ENCODE measurements at regions not wholly inside any gene's neighbourhood (a gene's known extent, or its start where the extent isn't known, plus 50 kb on each side); places are given as distances from the start of the nearest gene placed in this dataset.
A peak's percentile ranks its signal among the peaks of the same experiment; 100 is the strongest.

DNA sequence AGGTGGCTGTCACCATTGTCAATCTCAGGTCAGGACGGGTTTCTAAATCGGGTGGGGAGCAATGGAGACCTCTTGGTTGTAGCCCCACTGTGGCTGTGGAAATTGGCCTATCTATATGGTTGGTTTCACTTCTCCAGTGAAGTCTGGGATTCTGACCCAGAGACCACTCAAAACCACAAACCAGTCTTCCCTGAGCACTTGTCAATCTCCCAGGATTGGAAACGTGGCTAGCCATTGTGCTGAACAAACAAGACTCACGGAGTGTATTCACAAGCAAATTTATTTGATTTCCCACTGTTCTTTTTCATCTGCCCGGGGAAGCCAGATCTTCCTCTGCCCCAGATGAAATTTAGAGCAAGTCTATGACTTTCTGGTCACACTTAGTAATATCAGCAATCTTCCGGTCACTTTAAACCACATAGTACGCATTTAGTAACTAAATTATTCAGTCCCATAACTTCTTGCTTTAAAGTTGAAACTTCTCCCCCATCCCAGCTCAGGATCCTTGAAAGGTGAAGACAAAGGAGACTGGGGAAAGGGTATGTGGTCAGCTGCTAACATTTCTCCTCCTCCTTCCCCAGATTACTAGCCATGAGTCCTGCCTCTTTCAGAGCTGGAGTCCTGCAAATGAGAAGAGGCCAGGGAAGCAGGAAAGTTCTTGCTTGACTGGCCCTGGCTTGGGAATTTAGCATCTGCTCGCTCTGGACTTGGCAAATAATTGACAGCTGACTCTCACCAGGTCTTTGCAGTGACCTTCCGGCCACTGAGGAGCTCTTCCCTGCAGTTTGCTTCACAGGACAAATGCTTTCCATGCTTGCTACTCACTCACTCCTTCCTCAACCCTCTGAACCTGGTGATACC lies 123.2 kb upstream of the MAX start:
- peak; percentile 72 for DNase-seq

DNA sequence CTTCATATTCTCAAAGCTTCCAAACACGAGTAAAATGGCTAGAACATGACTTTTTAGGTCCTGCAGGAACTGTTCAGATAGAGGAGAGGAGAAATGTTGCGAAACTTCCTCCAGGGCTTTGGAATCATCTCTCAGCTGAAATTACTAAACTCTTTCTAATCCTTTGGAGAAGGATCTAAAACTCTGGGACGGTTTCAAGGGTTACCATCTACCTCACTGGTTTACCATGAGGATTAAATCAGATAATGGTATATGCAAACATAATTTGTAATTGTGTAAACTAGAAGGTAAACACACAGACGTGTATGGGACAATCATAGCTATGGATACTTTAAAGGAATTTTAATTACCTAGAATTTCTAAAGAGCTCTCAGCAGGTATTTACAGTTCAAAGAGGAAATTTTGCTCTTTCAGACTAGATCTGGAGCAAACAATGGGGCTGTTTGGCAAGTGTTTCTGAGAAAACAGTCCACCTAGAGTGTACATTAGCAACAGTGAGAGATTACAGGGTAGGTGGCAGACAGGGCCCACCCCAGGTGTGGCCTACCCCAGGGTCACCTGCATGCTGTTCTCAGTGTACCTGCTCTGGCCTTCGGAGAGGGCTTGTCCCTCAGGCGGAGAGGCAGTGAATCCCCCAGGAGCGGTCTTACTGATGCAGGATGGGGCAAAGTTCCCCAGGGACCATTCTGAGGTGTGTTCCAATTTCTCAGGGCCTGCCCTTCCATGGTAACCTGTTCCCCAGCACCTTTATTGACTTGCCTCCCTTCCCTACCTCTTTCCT lies 124.7 kb upstream of the MAX start:
- DNase-seq, result no peak

DNA sequence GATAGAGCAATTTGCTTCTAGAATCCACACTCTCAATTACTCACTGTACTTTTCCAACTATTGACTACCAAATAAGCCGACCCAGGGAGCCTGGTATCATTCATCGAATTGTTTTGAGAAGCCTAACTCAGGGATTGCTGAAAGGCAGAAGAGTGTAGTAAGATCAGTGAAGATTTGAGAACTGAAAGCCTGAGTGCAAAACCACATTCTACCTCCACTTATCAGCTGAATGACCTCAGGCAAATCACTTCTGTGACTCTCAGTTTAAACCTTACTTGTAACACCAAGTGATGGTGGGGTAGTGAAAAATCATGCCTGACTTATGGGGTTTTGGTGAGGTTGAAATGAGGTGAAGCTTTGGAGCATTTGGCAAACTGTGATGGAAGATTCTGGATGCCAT lies 126.1 kb upstream of the MAX start:
- DNase-seq, result no peak

DNA sequence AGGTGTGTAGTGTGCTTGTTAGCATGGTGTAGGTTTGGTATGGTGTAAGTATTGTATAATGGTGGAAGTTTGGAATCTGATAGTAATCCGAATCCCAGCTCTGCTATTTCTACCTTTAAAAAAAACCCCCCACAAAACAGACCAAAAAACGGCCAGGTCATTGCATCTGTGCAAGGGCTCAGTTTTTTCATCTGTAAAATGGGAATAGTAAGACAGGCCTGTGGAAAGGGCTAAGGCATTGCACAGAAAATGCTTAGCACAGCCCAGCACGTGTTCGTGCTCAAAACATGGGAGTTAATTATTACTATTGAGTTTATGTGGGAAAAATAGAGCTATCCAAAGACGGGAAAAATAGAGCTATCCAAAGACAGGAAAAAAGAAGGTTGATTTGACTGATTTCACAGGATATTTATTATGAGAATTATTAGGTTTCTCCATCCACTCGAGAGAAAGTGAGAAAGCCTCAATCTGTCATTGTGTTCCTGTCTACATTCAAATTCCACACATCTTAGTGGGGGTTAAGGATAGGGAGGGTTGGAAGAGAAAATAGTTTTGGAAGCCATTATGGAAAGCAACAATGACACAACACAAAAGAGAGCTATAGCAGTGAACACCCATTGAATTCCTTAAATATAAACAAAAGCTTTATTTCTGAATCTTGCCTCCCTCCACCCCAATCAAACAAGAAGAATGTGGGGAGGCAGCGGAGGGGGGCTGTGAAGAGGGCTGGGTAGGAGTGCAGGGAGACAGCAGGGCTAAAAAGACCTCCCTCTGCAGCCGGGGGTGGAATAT lies 126.8 kb upstream of the MAX start:
- no peak for DNase-seq

DNA sequence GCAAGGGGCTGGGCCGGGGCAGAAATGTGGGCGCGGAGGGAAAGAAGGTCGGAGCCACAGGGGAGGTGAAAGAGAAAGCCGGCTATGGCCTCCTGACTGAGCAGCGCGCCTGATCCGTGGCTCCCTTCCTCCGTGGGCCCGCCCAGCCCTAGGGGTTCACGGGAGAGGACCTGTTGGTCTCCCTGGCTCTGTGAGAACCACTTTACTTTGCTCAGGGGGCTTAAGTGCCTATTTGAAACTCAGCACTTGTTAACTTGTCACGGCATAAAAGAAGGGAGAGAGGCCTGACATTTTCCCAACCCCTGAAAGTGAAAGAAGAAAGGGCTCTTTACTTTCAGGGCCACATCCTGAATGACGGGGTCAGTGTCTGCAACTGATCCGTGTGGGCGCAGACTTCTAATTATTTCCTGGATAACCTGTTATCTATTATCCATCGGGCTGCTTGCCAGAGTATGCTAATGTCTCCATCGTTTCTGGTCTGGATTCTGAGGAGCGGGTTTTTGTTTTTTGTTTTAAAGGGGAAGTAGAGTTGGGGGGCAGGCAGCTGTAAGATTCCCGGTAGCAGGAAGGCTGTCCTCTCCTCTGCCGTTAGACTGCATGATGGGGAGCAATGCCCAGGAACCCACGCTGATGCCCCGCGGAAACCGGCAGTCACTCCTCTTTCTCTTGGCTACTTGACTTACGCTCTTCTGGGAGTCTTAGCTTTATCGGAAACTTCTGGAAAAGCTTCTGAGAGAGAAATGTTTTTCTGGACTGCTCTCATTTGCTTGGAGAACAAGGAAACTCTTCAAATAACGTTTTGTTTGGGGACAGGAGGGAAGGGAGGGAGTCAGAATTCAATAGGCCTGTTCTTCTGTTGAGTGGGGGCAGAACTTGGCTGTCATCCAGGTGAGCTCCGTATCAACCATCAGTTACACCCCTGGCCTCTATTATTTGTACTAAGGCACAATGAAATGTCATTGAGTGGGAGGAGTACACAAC lies 127.7 kb upstream of the MAX start:
- DNase-seq, result peak; percentile 98

DNA sequence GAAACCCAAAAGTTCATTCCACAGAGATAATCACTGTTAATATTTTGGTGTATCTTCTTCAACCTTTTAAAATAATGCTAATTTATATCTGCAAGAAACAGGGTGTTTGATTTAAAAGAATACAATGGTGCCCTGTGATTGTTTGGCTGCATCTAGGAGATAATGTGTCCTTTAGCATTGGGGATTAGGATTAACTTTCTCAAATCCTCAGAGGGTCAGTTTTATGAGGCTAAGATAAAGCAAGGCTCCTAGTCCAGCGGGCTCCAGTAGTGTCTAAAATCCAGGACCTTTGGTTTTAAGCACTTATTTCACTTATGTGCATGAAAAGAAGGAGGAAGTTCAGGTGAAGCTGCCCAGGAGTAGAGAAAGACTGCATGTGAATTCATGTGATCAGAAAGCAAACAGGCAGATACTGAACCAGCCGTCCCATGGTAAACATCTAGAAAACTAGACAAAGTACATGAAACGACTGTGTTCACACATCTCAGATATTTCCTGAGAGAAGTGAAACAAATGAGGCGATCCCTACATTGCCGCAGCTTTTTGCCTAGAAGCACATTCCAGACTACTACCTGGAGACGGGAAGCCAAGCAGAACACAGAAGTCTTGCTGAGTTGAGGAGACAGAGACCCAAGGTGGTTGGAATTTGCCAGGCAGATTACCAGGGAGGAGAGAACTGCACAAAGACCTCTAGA lies 129.1 kb upstream of the MAX start:
- DNase-seq, result no peak

DNA sequence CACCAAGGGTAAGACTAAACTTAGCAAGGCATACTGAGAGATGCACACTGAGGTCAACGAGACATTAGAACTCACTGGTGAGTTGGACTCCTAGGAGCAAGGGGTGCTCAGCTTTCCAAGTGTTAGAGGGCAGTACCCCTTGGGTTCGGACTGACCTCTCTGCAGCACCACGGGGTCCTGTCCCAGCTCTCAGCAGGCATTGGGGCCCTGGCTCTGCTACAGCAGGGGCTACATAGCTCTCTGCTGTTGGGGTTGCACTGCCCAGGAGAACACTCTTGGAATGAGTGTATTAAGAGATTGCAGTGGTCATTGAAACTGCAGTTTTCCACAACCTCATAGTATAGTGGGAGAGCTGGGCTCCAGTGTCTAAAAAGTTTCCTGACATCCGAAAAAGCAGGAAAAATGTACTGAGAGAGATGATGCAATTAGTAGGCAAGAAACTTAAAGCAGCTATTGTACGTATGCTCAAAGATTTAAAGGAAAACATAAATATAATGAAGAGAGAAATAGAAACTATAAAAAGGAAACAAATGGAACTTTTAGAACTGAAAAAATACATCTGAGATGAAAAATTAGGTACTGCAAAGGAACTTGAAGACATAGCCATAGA lies 132.5 kb upstream of the MAX start:
- DNase-seq, result no peak

DNA sequence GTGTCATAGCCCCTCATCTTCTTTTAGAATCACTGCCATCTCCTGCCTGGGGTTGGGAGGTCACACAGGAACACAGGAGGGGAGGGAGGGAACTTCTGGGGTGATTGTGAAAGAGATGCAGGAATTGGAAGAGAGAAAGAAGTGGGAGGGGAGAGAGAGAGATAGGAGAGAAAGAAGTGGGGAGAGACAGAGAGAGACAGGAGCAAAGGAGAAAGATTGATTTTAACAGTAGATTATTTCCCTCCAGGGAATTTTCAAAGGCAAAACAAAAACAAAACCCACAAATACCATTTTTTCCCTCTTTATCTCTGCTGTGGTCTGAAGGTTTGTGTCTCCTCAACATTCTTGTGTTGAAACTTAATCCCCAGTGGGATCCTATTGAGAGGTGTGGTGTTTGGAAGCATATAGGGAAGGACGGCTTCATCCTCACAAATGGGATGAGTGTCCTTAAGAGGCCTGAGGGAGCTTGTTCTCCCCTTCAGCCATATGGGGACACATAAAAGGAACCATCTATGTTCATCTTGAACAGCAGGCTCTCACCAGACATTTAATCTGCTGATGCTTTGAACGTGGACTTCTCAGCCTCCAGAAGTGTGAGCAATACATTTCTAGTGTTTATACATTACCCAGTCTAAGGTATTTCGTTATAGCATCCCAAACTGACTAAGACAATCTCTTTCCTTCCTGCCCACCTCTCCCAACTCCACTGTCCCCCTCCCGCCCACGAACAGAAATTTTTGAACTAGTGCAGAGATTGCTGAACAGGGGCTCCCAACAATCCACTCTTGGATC lies 134.9 kb upstream of the MAX start:
- no peak for DNase-seq

DNA sequence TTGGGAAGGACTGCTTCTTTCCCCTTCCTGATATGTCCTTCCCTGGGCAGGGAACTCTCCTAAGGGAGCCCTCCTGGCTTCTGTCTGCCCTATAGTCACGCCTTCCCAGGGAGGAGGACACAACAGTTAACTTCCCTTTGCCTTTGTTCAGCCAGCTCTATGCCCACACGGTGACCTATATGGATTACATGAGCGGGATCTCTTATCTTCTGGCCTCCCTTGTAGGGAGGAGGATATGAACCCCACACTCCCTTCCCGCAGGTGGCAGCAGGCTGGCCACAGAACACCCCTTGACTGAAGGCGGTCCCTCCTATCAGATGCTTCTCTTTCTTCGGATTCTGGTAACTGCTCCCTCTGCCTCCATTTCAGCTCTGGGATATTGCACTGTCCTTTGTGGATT lies 135.6 kb upstream of the MAX start:
- no peak for DNase-seq

DNA sequence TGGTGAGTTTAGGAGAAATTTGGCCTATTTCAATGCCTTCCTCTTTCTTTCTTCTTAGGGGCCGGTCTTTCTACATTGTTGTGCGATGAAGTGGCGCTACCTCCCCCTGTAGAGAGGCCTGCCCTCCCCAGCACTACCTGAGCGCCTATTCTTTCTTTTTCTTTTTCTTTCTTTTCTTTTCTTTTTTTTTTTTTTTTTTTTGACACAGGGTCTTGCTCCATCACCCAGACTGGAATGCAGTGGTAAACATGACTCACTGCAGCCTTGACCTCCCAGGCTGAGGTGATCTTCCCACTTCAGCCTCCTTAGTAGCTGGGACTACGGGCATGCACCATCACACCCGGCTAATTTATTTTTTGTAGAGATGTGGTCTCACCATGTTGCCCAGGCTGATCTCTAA lies 136.1 kb upstream of the MAX start:
- DNase-seq, result no peak

DNA sequence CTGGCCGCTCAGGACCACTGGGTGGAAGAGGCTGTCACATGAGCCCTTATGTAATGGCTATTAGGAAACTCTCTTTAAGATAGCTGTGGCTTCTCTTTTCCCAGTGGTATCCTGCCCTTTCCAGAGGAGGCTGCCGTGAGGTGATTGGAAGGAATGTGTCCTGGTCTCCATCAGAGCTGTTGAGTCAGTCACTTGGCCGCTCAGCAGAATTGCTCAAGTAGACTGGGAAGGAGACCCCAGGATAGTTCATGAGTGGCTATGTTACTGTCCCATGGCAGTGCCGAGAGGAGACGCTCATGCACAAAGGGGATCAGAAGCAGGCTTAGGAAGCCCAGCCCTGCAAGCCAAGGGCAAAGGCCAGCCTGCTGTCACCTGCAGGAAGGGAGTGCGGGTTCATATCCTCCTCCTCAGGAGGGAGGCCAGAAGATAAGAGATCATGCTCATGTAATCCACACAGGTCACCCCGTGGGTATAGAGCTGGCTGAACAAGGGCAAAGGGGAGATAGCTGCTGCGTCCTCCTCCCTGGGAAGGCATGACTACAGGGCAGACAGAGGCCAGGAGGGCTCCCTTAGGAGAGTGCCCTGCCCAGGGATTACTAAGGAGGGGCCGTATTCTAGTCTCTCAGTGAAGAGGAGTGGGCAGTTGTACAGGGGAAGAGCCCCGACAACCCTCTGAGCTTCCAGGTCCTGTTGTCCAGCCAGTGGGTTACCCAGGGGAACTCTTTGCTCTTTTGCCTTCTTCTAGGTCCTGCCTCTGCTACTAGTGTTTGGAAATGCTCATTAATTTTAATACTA lies 137.0 kb upstream of the MAX start:
- no peak for DNase-seq

DNA sequence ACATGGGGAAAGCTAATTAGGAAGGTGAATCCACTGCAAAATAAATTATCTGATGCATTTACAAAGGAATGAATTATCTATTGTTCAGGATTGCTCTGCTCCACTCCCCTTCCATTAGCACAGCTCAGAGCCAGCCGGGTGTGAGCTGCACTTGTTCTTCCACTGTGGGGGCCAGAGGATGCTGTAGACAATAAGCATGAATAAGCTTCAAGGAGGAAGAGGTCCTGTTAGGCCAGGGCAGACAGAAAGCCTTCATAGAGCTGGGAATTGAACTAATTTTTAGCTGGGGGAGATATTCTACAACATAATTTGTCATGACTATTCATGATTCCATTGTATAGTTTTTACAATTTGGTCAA lies 137.6 kb upstream of the MAX start:
- no peak for DNase-seq

DNA sequence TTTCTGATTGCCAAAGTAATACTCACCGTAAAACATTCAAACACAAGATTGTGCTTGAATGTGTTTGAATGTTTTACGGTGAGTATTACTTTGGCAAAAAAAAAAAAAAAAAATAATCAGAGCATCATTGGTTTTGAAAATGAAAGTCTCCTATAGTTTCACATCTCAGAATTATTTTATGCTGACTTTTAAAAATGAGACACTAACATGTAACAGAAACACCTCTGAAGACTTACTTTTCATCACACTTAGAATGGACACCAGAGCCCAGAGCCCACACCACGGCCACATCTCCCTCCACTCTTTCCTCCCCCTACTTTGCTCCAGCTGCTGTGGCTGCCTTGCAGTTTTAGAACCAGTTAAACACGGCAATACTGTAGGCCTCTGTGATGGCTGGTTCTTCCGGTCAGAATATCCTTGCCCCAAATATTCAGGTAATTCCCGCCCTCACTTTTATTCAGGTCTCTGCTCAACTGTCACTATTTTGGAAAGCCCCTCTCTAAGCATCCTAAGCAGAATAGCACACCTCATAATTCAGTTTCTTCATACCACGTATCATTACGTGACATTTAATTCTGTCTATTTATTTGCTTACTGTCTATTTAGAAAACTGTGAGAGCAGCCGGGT lies 138.9 kb upstream of the MAX start:
- no peak for DNase-seq

DNA sequence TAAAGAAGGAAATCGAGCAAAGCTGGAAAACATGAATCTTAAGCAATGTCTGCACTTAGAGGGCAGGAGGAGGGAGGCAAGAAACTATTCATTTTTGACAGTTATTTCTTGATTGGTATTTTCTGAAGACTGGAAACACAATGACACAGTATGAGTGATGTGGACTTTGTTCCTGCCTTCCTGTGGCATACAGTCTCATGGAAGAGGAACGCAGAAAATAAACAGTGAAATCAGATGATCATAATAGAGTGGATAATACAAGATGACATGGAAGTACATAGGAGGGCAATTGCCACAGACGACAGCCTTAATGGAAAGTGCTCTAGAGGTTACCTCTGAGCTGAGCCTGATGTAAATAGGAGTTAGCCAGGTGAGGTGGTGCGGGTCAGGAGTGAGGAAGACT lies 140.4 kb upstream of the MAX start:
- DNase-seq, result no peak

DNA sequence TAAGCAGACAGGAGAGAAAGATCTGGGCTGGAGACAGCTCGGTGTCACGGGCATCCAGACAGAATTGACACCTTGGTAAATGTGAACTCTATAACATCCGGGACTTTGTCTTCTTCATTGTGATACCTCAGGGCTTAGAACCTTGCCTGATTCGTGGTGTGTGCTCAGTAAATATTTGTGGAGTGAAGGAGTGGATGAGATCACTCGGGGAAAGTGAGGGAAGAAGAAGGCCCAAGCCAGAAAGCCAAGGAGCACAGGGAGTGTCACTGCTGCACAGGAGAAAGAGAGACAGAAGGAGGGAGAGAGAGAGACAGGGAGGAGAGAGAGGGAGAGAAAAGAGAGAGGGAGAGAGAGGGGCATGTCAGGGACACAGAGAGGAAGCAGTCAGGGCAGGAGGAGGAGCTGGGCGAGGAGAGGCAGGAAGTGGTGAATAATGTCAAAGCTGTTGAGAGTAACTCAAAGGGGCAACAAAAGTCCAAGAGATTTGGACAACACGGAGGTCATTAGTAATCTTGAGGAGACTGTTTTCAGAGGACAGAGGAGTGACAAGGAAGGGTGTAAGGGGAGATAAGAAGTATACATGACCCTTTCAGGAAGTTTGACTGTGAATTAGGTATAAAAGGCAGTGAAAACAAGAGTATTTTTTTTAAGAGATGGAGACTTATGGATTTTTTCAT lies 141.6 kb upstream of the MAX start:
- DNase-seq, result no peak

DNA sequence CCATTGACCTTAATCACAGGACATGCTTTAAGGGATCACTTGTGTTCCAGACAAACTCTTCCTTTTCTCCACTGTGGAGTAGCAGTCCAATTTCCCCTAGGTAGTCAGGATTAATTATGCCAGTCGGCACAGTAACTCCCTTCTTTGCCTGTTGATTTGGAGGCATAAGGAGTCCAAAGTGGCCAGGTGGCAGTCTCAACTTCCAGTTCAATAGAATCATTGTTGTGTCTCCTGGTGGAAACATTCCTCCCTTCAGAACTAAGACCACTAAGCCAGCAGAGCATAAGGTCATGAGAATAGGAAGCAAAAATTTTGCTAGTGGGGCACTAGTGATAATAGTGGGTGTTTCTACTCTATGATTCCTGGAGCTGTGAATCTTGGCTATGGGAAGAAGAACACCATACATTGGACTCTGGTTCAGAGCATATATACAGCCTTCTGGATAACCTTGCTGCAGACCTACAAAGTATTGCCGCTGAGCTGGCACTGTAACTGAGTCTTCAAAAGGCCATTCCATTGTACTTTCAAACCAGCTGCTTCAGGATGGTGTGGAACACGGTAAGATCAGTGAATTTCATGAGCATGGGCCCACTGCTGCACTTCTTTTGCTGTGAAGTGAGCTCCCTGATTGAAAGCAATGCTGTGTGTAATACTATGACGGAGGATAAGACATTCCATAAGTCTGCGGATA lies 147.3 kb upstream of the MAX start:
- DNase-seq, result no peak

DNA sequence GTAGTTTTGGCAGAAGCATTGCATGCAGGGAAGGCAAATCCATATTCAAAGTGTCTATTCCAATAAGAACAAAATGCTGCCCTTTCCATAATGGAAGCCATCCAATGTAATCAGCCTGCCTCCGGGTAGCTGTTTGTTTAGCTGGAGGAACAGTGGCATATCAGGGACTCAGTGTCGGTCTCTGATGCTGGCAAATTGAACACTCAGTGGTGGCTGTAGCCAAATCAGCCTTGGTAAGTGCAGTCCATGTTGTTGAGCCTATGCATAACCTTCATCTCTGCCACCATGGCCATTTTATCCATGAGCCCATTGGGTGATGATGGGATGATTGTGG lies 147.8 kb upstream of the MAX start:
- peak; percentile 32 for DNase-seq

DNA sequence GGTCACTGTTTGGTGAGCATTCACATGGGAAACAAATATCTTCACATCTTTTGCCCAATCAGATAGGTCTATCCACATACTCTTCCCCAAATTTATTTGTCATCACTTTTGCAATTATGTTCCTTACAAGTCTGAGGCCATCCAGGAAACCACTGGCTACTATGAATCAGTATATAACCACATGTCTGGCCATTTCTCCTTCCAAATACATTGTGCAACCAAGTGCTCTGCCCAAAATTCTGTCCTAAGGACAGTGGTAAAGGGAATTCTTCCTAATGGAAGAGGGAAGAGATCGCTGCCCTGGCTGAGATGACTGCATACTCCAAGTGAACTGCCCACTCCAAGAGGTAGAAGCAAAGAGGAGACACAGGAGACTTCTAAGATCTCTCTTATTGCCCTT lies 148.9 kb upstream of the MAX start:
- no peak for DNase-seq

All from NCI-H1092 treated with DMSO at 0.1 percent for 48 hours (cell line).